Adrenal gland (tissue), 9 donors: ENCODE measurements at regions not wholly inside any gene's neighbourhood (a gene's known extent, or its start where the extent isn't known, plus 50 kb on each side); places are given as distances from the start of the nearest gene placed in this dataset.

Experiments used
- DNase-seq, 7 donors: peaks; one replicate each; pipeline ENCODE4 v3.0.0-alpha.2; 2019 to 2020
- H3K27ac ChIP-seq, 5 donors: fragments of 200-600 bp; sonication (generic) in 4 of 5; 1 replicate in 3 of 5; 2 replicates in 2 of 5; pipeline versions ENCODE4 v1.5.1 to v1.8.0; 2016 to 2020; ENCODE audit warnings: mild to moderate bottlenecking in 1 of 5
- H3K27me3 ChIP-seq: fragments of 200-600 bp; 2 replicates; pipeline ENCODE4 v1.8.0; 2021
- H3K36me3 ChIP-seq, 2 donors: fragments of 200-600 bp; replicated peaks in 1 of 2; 1 replicate in 1 of 2; 2 replicates in 1 of 2; pipeline versions ENCODE4 v1.5.1 to v1.8.0; 2018 to 2022
- H3K4me1 ChIP-seq, 2 donors: fragments of 200-600 bp; replicated peaks in 1 of 2; 1 replicate in 1 of 2; 2 replicates in 1 of 2; pipeline versions ENCODE4 v1.5.1 to v1.8.0; 2018 to 2021
- H3K4me3 ChIP-seq, 4 donors: fragments of 200-600 bp; sonication (generic) in 3 of 4; one replicate each; pipeline ENCODE4 v1.5.1; 2016 to 2018
- H3K9me3 ChIP-seq, 3 donors: fragments of 200-600 bp; sonication (generic) in 1 of 3; replicated peaks in 1 of 3; 1 replicate in 2 of 3; 2 replicates in 1 of 3; pipeline versions ENCODE4 v1.5.1 to v1.8.0; 2016 to 2021
- CTCF ChIP-seq, 6 experiments: fragments of 450-650 bp in 4 of 6; fragments of 200-600 bp in 2 of 6; sonication (generic) in 1 of 6; IDR thresholded peaks; 1 replicate in 5 of 6; 2 replicates in 1 of 6; pipeline versions ENCODE4 v1.5.1 to v1.8.0; 2016 to 2021; ENCODE audit warnings: antibody characterized with exemption in 6 of 6, mild to moderate bottlenecking in 2 of 6, moderate library complexity in 1 of 6
- POLR2A ChIP-seq, 2 donors: fragments of 450-650 bp; IDR thresholded peaks; one replicate each; pipeline ENCODE4 v1.6.1; 2017; ENCODE audit warnings: antibody characterized with exemption in 2 of 2, mild to moderate bottlenecking in 2 of 2, moderate library complexity in 1 of 2
- WGBS, 4 donors: extraction: QIAGEN DNeasy Blood & Tissue Kit in 2 of 4; methylation state at CpG; one replicate each; pipeline versions ENCODE4 v1.1.5 to v1.1.7; 2013 to 2017; 5-methylcytosine and 5-hydroxymethylcytosine counted together
- intact Hi-C, 2 donors: fragments of 100-400 bp; cut with DNase I; formaldehyde crosslinking; loops; one replicate each; pipeline versions ENCODE4 v1.14.1 to v1.15.0; 2022 to 2023
- donor health status: healthy with polysubstance abuse.
- donor health status: Bipolar disorder and iron deficiency.
- donor health status: DM: yes; HTN: yes; CAD: no.
- donor health status: DM: no; HTN: no; CAD: no.
- donor health status: DM: no; HTN: no; CAD: no.

- no peak overlapping the region for H3K4me3 ChIP-seq
- H3K9me3 ChIP-seq: no peaks in the 10 kb centered on the region
- no peaks in the 10 kb centered on the region for H3K36me3 ChIP-seq
- intact Hi-C loops: no loop called here
- no peak for DNase-seq
- no peaks in the 10 kb centered on the region for H3K4me1 ChIP-seq
- no peak for TF ChIP-seq CTCF (IDR thresholded peaks at IDR 0.05)
- no peak for TF ChIP-seq POLR2A (IDR thresholded peaks at IDR 0.05)
- 97 to 100% (median 100%) methylated on average over 1 of the region's 1 CpG for WGBS, 4 donors
- no peak overlapping the region for H3K27ac ChIP-seq
- H3K27me3 ChIP-seq: no peaks in the 10 kb centered on the region
Measured at GRCh38 chr11:95608093-95608492, 181.5 kb downstream of the FAM76B start.

GRCh38 chr11:95606824-95607223 is 182.8 kb downstream of the FAM76B start:
- intact Hi-C loops: no loop called here
- TF ChIP-seq POLR2A (IDR thresholded peaks at IDR 0.05) (no peak), CTCF (IDR thresholded peaks at IDR 0.05) (no peak)
- H3K27me3 ChIP-seq: no peaks in the 10 kb centered on the region
- no peaks in the 10 kb centered on the region for H3K9me3 ChIP-seq
- H3K4me1 ChIP-seq: no peaks in the 10 kb centered on the region
- H3K4me3 ChIP-seq: no peak overlapping the region
- H3K36me3 ChIP-seq: no peaks in the 10 kb centered on the region
- DNase-seq: no peak
- WGBS, 4 donors: 80 to 87% (median 83%) methylated on average over 3 of the region's 3 CpGs
- H3K27ac ChIP-seq: no peak overlapping the region

GRCh38 chr11:95605271-95605940 is 184.2 kb downstream of the FAM76B start:
- DNase-seq: no peak
- no peak overlapping the region for H3K4me3 ChIP-seq
- no peaks in the 10 kb centered on the region for H3K27me3 ChIP-seq
- no peaks in the 10 kb centered on the region for H3K9me3 ChIP-seq
- intact Hi-C loops: no loop called here
- TF ChIP-seq POLR2A (IDR thresholded peaks at IDR 0.05) (no peak), CTCF (IDR thresholded peaks at IDR 0.05) (no peak)
- WGBS, 4 donors: 61 to 80% (median 66%) methylated on average over 3 of the region's 3 CpGs
- H3K36me3 ChIP-seq: no peaks in the 10 kb centered on the region
- H3K4me1 ChIP-seq: no peaks in the 10 kb centered on the region
- no peak overlapping the region for H3K27ac ChIP-seq

- H3K27me3 ChIP-seq: no peaks in the 10 kb centered on the region
- intact Hi-C loops: no loop called here
- TF ChIP-seq POLR2A (IDR thresholded peaks at IDR 0.05) (no peak), CTCF (IDR thresholded peaks at IDR 0.05) (no peak)
- no peak overlapping the region for H3K27ac ChIP-seq
- 69 to 82% (median 76%) methylated on average over 2 of the region's 2 CpGs for WGBS, 4 donors
- no peaks in the 10 kb centered on the region for H3K4me1 ChIP-seq
- no peak for DNase-seq
- H3K36me3 ChIP-seq: no peaks in the 10 kb centered on the region
- H3K4me3 ChIP-seq: no peak overlapping the region
- no peaks in the 10 kb centered on the region for H3K9me3 ChIP-seq
Measured at GRCh38 chr11:95599959-95600586, 189.5 kb downstream of the FAM76B start.
